ENCODE measurements at regions not wholly inside any gene's neighbourhood (a gene's known extent, or its start where the extent isn't known, plus 50 kb on each side); places are given as distances from the start of the nearest gene placed in this dataset.

- no peaks in the 10 kb centered on the region for H3K23me2 ChIP-seq (ENCODE audit: low read depth, low read length)
- no peak overlapping the region for H3K9ac ChIP-seq (replicated peaks in 1 of 4; ENCODE audit: extremely low read depth in 1 of 4, low read depth in 3 of 4, low read length in 3 of 4)
- H3K23ac ChIP-seq (ENCODE audit: insufficient read length) = no peak overlapping the region
- H3K79me1 ChIP-seq (ENCODE audit: low read depth, low read length) = no peaks in the 10 kb centered on the region
- no peak overlapping the region for H2BK12ac ChIP-seq (ENCODE audit: low read depth, low read length)
- no peak for TF ChIP-seq CBX8 (IDR thresholded peaks at IDR 0.05; ENCODE audit: borderline replicate concordance, low read depth, low read length)
- TF ChIP-seq TBP (IDR thresholded peaks at IDR 0.05; ENCODE audit: low read depth, low read length) = no peak
- TF ChIP-seq BRCA1 (IDR thresholded peaks at IDR 0.05; ENCODE audit: low read depth, low read length) = no peak
- no peak for TF ChIP-seq HDAC6 (IDR thresholded peaks at IDR 0.05; ENCODE audit: low read depth, low read length)
- no peak for TF ChIP-seq E2F6 (IDR thresholded peaks at IDR 0.05)
- TF ChIP-seq GABPA (IDR thresholded peaks at IDR 0.05; ENCODE audit: borderline replicate concordance, insufficient read depth, low read length) = no peak
- TF ChIP-seq KDM5A (IDR thresholded peaks at IDR 0.05; ENCODE audit: low read length) = no peak
- no peak for TF ChIP-seq JUN (IDR thresholded peaks at IDR 0.05; ENCODE audit: low read depth, low read length)
- TF ChIP-seq RFX5 (IDR thresholded peaks at IDR 0.05; ENCODE audit: borderline replicate concordance, low read depth, low read length) = no peak
- TF ChIP-seq CBX5 (IDR thresholded peaks at IDR 0.05; ENCODE audit: low read depth, low read length) = no peak
- TF ChIP-seq YY1 (IDR thresholded peaks at IDR 0.05; ENCODE audit: low read depth, low read length) = no peak
- no peak for TF ChIP-seq CEBPB (IDR thresholded peaks at IDR 0.05; ENCODE audit: low read depth, low read length)
- TF ChIP-seq SIN3A (conservative IDR thresholded peaks at IDR 0.05 in 1 of 2, IDR thresholded peaks at IDR 0.05 in 1 of 2; ENCODE audit: low read depth in 1 of 2, low read length in 2 of 2) = no peak
- no peak for TF ChIP-seq SP2 (IDR thresholded peaks at IDR 0.05; ENCODE audit: low read length)
- H3K56ac ChIP-seq (replicated peaks; ENCODE audit: insufficient read length, low read depth, low read length) = no peak overlapping the region
- H3K4me1 ChIP-seq (replicated peaks in 1 of 4; ENCODE audit: control insufficient read depth in 3 of 4, insufficient read depth in 4 of 4, low read length in 3 of 4) = no peaks in the 10 kb centered on the region
- no peak overlapping the region for H2AK5ac ChIP-seq (ENCODE audit: low read depth, low read length)
- no peaks in the 10 kb centered on the region for H3K27me3 ChIP-seq (replicated peaks in 1 of 4; ENCODE audit: control insufficient read depth in 3 of 4, extremely low read depth in 1 of 4, insufficient read depth in 3 of 4, low read length in 3 of 4)
- no peak overlapping the region for H3K14ac ChIP-seq (ENCODE audit: insufficient read length)
- H4K5ac ChIP-seq (ENCODE audit: insufficient read length, low read depth, low read length) = no peak overlapping the region
- H2BK5ac ChIP-seq (ENCODE audit: low read depth, low read length) = no peak overlapping the region
- 77% methylated on average over 3 of the region's 3 CpGs; no CpG with 5 or more reads in 1 of the 2 experiments for WGBS, 2 experiments (ENCODE audit: extremely low coverage in 1 of 2, insufficient coverage in 1 of 2, insufficient read length in 1 of 2, insufficient replicate concordance in 2 of 2, low coverage in 1 of 2, low lambda C conversion rate in 2 of 2, missing lambda C conversion rate in 1 of 2)
- no peak overlapping the region for H4K91ac ChIP-seq (replicated peaks; ENCODE audit: insufficient read length, low read length)
- no peak overlapping the region for H3K4me3 ChIP-seq (ENCODE audit: extremely low read depth in 1 of 4, insufficient read depth in 2 of 4, low read depth in 3 of 4, low read length in 4 of 4)
- H3K4ac ChIP-seq (replicated peaks; ENCODE audit: insufficient read length, low read depth, low read length) = no peak overlapping the region
- no peak overlapping the region for H4K8ac ChIP-seq (ENCODE audit: extremely low read depth, insufficient read depth, low read length)
- FAIRE-seq (no peak), DNase-seq (ENCODE audit: low read depth in 1 of 2, low spot score in 2 of 2) (no peak)
- no peaks in the 10 kb centered on the region for H3K36me3 ChIP-seq (ENCODE audit: control insufficient read depth in 2 of 4, insufficient read depth in 4 of 4, low read length in 3 of 4)
- H2BK15ac ChIP-seq (ENCODE audit: low read length) = no peak overlapping the region
- no peak overlapping the region for H2BK20ac ChIP-seq (ENCODE audit: low read length)
- H3K27ac ChIP-seq (ENCODE audit: low read depth, low read length) = no peak overlapping the region
- no peak overlapping the region for H2AFZ ChIP-seq (ENCODE audit: low read length)
- H3K18ac ChIP-seq (ENCODE audit: extremely low read depth, low read length) = no peak overlapping the region
- H4K20me1 ChIP-seq (replicated peaks in 1 of 2; ENCODE audit: control insufficient read depth in 1 of 2, insufficient read depth in 2 of 2, low read length in 2 of 2) = no peaks in the 10 kb centered on the region
- H3K9me3 ChIP-seq (ENCODE audit: insufficient read depth in 2 of 2, low read depth in 1 of 2, low read length in 1 of 2) = no peaks in the 10 kb centered on the region
- ChIA-PET CTCF (ENCODE audit: partially characterized antibody) (interaction anchor here (0.7 kb wide), 1 partner anchor 95 kb away, joined by 3 read pairs; no protein-coding TSS in a partner anchor), POLR2A (ENCODE audit: partially characterized antibody) (no interaction called here)
- H2BK120ac ChIP-seq (replicated peaks; ENCODE audit: low read depth, low read length) = no peak overlapping the region
- no peaks in the 10 kb centered on the region for H3K79me2 ChIP-seq (ENCODE audit: control insufficient read depth in 1 of 2, insufficient read depth in 2 of 2, low read length in 2 of 2)
- H3K4me2 ChIP-seq (ENCODE audit: insufficient read depth in 1 of 2, low read depth in 2 of 2, low read length in 2 of 2) = no peak overlapping the region
Observed at GRCh38 chrX:96446524-96446923, 238.1 kb upstream of the DIAPH2 start.
